ENCODE measurements at regions not wholly inside any gene's neighbourhood (a gene's known extent, or its start where the extent isn't known, plus 50 kb on each side); places are given as distances from the start of the nearest gene placed in this dataset.

DNA sequence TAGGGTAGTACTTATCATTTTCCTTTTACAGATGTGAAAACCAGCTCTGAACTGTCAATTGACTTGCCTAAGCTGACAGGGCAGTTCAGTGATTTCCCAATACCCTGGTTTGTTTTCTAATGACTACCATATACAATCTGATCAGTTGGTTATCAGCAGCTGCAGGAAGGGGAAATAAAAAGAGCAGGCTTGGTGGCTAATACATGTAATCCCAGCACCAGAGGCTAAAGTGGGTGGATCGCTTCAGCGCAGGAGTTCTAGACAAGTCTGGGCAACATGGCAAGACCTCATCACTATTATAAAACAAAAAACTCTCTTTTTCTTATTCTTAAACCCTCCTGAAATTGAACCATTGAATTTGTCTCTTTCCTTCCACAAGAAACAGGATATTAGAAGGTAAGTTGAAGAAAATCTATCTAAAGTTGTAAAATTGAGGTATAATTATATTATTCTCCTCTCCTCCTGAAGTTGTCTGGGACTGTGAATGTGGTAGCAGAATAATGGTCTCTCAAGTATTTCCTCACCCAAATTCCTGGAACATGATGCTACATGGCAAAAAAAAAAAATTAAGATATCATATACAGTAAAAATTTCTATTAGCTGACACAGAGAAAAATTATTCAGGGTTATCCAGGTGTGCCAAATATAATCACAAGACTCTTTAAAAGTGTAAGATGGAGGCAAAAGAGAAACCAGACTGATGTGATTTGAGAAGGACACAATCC is 1441.6 kb downstream of the SUCLG1 start:
- TF ChIP-seq, protein P1, sequence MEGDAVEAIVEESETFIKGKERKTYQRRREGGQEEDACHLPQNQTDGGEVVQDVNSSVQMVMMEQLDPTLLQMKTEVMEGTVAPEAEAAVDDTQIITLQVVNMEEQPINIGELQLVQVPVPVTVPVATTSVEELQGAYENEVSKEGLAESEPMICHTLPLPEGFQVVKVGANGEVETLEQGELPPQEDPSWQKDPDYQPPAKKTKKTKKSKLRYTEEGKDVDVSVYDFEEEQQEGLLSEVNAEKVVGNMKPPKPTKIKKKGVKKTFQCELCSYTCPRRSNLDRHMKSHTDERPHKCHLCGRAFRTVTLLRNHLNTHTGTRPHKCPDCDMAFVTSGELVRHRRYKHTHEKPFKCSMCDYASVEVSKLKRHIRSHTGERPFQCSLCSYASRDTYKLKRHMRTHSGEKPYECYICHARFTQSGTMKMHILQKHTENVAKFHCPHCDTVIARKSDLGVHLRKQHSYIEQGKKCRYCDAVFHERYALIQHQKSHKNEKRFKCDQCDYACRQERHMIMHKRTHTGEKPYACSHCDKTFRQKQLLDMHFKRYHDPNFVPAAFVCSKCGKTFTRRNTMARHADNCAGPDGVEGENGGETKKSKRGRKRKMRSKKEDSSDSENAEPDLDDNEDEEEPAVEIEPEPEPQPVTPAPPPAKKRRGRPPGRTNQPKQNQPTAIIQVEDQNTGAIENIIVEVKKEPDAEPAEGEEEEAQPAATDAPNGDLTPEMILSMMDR (IDR thresholded peaks at IDR 0.05; ENCODE audit: poor library complexity, severe bottlenecking), result no peak
- ATAC-seq (ENCODE audit: low read depth), result peak; percentile 88
- Histone ChIP-seq H3K4me3 (ENCODE audit: severe bottlenecking) (no peak overlapping the region), H3K36me3 (ENCODE audit: low read depth) (no peaks in the 10 kb centered on the region), H3K27me3 (ENCODE audit: insufficient read depth, poor library complexity, severe bottlenecking) (no peaks in the 10 kb centered on the region), H3K9me3 (ENCODE audit: severe bottlenecking) (peaks cover 3% of the 10 kb centered on the region), H3K4me1 (ENCODE audit: insufficient read depth, poor library complexity, severe bottlenecking) (peaks cover 16% of the 10 kb centered on the region), H3K27ac (ENCODE audit: poor library complexity, severe bottlenecking) (peak overlapping the region; percentile 85)
- DNase-seq (ENCODE audit: low spot score), result no peak

DNA sequence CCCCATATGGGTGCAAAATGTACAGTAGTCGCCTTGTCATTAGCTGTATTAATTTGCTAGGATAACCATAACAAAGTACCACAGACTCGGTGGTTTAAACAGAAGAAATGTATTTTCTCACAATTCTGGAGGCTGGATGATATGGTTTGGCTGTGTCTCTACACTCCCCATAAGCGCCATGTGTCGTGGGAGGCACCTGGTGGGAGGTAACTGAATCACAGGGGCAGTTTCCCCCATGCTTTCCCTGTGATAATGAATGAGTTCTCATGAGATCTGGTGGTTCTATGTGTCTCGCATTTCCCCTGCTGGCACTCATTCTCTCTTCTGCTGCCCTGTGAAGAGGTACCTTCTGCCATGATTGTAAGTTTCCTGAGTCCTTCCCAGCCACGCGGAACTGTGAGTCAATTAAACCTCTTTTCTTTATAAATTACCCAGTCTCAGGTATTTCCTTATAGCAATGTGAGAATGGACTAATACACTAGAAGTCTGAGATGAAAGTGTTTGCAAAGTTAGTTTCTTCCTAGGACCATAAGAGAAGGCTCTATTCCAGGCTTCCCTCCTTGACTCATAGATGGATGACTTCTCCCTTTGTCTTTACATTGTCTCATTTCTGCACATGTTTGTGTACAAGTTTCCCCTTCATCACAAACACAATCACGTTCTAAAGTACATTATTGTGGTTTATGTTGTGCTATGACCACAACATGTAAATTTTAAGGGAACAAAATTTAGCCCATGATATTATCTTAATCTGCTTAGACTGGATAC is 1442.6 kb downstream of the SUCLG1 start:
- H3K9me3 ChIP-seq (ENCODE audit: severe bottlenecking), result no peaks in the 10 kb centered on the region
- ATAC-seq (ENCODE audit: low read depth), result no peak
- H3K4me1 ChIP-seq (ENCODE audit: insufficient read depth, poor library complexity, severe bottlenecking), result peaks cover 16% of the 10 kb centered on the region
- TF ChIP-seq, protein P1 (IDR thresholded peaks at IDR 0.05; ENCODE audit: poor library complexity, severe bottlenecking), result no peak
- no peak overlapping the region for H3K4me3 ChIP-seq (ENCODE audit: severe bottlenecking)
- no peak for DNase-seq (ENCODE audit: low spot score)
- no peaks in the 10 kb centered on the region for H3K36me3 ChIP-seq (ENCODE audit: low read depth)
- no peaks in the 10 kb centered on the region for H3K27me3 ChIP-seq (ENCODE audit: insufficient read depth, poor library complexity, severe bottlenecking)
- H3K27ac ChIP-seq (ENCODE audit: poor library complexity, severe bottlenecking), result peak overlapping the region; percentile 85

DNA sequence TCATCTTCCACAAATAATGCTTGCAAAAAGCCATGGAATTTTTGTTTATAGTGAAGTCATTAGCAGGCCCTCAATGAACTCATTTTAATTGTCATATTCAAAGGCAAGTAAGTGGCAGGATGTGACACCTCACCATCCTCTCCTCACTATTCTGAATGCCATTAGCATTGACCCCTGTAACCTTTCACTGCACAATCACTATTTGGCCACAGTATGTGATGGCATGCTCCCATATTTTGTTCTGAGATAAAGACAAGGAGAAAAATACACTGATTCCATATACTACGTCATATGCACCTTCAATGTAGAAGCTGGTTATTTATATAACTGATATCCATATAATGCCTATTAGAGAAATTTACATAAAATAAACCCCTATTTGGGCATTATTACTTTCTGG is 1443.2 kb downstream of the SUCLG1 start:
- H3K4me1 ChIP-seq (ENCODE audit: insufficient read depth, poor library complexity, severe bottlenecking), result peaks cover 16% of the 10 kb centered on the region
- H3K9me3 ChIP-seq (ENCODE audit: severe bottlenecking), result no peaks in the 10 kb centered on the region

DNA sequence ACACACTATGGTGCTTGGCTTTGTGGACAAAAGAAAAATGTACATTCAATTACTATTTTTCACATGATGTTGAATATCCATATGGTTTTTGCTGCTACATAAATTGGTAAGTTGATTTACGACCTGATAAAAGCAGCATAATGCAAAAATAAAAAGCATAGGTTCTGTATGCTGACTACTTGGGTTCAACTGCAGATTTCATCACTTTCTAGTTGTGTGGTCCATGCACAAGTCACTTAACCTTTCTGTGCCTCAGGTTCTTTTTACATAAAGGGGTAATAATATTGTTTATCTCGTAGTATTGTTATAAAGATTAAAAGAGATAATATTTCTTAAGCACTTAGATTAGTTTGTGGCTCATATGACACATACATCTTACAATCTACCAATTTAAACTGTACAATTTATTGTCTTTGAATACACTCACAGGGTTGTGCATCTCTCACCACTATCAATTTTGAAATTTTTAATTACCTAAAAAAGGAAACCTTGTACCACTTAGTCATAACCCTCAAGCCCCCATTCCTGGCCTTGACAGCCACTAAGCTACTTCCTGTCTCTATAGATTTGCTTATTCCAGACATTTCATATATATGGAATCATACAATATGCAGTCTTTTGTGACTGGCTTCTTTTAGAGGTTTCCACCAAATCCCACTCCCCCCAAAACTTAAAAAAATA is 1443.9 kb downstream of the SUCLG1 start:
- no peak for ATAC-seq (ENCODE audit: low read depth)
- Histone ChIP-seq H3K9me3 (ENCODE audit: severe bottlenecking) (no peaks in the 10 kb centered on the region), H3K27me3 (ENCODE audit: insufficient read depth, poor library complexity, severe bottlenecking) (no peaks in the 10 kb centered on the region), H3K36me3 (ENCODE audit: low read depth) (no peaks in the 10 kb centered on the region), H3K4me1 (ENCODE audit: insufficient read depth, poor library complexity, severe bottlenecking) (peaks cover 16% of the 10 kb centered on the region), H3K4me3 (ENCODE audit: severe bottlenecking) (no peak overlapping the region), H3K27ac (ENCODE audit: poor library complexity, severe bottlenecking) (no peak overlapping the region)
- no peak for DNase-seq (ENCODE audit: low spot score)
- TF ChIP-seq, protein P1 (IDR thresholded peaks at IDR 0.05; ENCODE audit: poor library complexity, severe bottlenecking), result no peak

More for the DNA sequence above, 1443.2 kb downstream of the SUCLG1 start:
- no peak overlapping the region for H3K27ac ChIP-seq (ENCODE audit: poor library complexity, severe bottlenecking)
- DNase-seq (ENCODE audit: low spot score), result no peak
- no peaks in the 10 kb centered on the region for H3K36me3 ChIP-seq (ENCODE audit: low read depth)
- H3K27me3 ChIP-seq (ENCODE audit: insufficient read depth, poor library complexity, severe bottlenecking), result no peaks in the 10 kb centered on the region
- H3K4me3 ChIP-seq (ENCODE audit: severe bottlenecking), result no peak overlapping the region
- ATAC-seq (ENCODE audit: low read depth), result no peak
- TF ChIP-seq, protein P1 (IDR thresholded peaks at IDR 0.05; ENCODE audit: poor library complexity, severe bottlenecking), result no peak

All from RWPE2 (cell line).